ENCODE measurements at regions not wholly inside any gene's neighbourhood (a gene's known extent, or its start where the extent isn't known, plus 50 kb on each side); places are given as distances from the start of the nearest gene placed in this dataset.

GRCh38 chr5:4113426-4113825 lies 517.8 kb downstream of the IRX1 start:
- no CpG with 5 or more reads among the region's 8 CpGs for WGBS (ENCODE audit: extremely low coverage, insufficient read length, low lambda C conversion rate)
- no peak for DNase-seq
- no peaks in the 10 kb centered on the region for H3K79me2 ChIP-seq (ENCODE audit: insufficient read depth, low read length)
- H3K4me2 ChIP-seq (ENCODE audit: insufficient read depth, insufficient read length, low read length): no peak overlapping the region
- H3K4me1 Mint-ChIP-seq: peaks cover 3 to 11% of the 10 kb centered on the region in 2 experiments; a peak in 3 of 4 replicates
- H3K23me2 ChIP-seq (ENCODE audit: insufficient read length, low read depth, low read length, poor library complexity, severe bottlenecking): no peaks in the 10 kb centered on the region
- H2BK120ac ChIP-seq (ENCODE audit: low read depth, low read length, poor library complexity, severe bottlenecking): no peak overlapping the region
- no peak overlapping the region for H2AK5ac ChIP-seq (ENCODE audit: insufficient read length, low read length)
- H4K8ac ChIP-seq (replicated peaks; ENCODE audit: insufficient read length, low read depth, low read length): no peak overlapping the region
- H3K4ac ChIP-seq (ENCODE audit: low read depth, low read length): no peak overlapping the region
- H2AFZ ChIP-seq (ENCODE audit: low read length): no peak overlapping the region
- no peak overlapping the region for H4K91ac ChIP-seq (ENCODE audit: insufficient read length, low read depth, low read length)
- H3K14ac ChIP-seq (ENCODE audit: insufficient read depth, low read length): no peak overlapping the region
- H2BK20ac ChIP-seq (ENCODE audit: low read depth, low read length, poor library complexity, severe bottlenecking): no peak overlapping the region
- no peaks in the 10 kb centered on the region for H4K20me1 ChIP-seq (ENCODE audit: control insufficient read depth, insufficient read depth, insufficient read length)
- H3K18ac ChIP-seq (ENCODE audit: insufficient read length, low read depth, low read length): no peak overlapping the region
- no peak overlapping the region for H2BK15ac ChIP-seq (ENCODE audit: low read depth, low read length)
- H3K79me1 ChIP-seq (ENCODE audit: insufficient read depth, low read depth, low read length, poor library complexity, severe bottlenecking): no peaks in the 10 kb centered on the region
- H3K27me3 ChIP-seq (ENCODE audit: insufficient read depth, low read length): no peaks in the 10 kb centered on the region
- no peak overlapping the region for H2BK5ac ChIP-seq (ENCODE audit: insufficient read length, low read length)
- H3K27ac ChIP-seq (ENCODE audit: insufficient read length, low read depth, low read length): no peak overlapping the region
- no peaks in the 10 kb centered on the region for H3K9me3 Mint-ChIP-seq
- H3K4me3 Mint-ChIP-seq: no peak overlapping the region
- H3K27me3 Mint-ChIP-seq (ENCODE audit: low read depth): no peaks in the 10 kb centered on the region
- no peaks in the 10 kb centered on the region for H3K9me3 ChIP-seq (ENCODE audit: control insufficient read depth, low read depth, low read length)
- H3K23ac ChIP-seq (ENCODE audit: insufficient read length, low read depth, low read length): no peak overlapping the region
- H2BK12ac ChIP-seq (ENCODE audit: insufficient read length, low read depth, low read length): no peak overlapping the region
- H3K56ac ChIP-seq (ENCODE audit: insufficient read length, low read depth, low read length): no peak overlapping the region
- no peak overlapping the region for H4K5ac ChIP-seq (ENCODE audit: insufficient read length, low read depth, low read length)
- no peaks in the 10 kb centered on the region for H3K4me1 ChIP-seq (ENCODE audit: insufficient read depth, low read length)
- no peak overlapping the region for H3T11ph ChIP-seq (ENCODE audit: low read length)
- H3K27ac Mint-ChIP-seq: no peak overlapping the region
- no peak overlapping the region for H3K9ac ChIP-seq (ENCODE audit: extremely low read depth, insufficient read length, low read length)
- TF ChIP-seq, protein P1, sequence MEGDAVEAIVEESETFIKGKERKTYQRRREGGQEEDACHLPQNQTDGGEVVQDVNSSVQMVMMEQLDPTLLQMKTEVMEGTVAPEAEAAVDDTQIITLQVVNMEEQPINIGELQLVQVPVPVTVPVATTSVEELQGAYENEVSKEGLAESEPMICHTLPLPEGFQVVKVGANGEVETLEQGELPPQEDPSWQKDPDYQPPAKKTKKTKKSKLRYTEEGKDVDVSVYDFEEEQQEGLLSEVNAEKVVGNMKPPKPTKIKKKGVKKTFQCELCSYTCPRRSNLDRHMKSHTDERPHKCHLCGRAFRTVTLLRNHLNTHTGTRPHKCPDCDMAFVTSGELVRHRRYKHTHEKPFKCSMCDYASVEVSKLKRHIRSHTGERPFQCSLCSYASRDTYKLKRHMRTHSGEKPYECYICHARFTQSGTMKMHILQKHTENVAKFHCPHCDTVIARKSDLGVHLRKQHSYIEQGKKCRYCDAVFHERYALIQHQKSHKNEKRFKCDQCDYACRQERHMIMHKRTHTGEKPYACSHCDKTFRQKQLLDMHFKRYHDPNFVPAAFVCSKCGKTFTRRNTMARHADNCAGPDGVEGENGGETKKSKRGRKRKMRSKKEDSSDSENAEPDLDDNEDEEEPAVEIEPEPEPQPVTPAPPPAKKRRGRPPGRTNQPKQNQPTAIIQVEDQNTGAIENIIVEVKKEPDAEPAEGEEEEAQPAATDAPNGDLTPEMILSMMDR (conservative IDR thresholded peaks at IDR 0.05): no peak
- no peaks in the 10 kb centered on the region for H3K36me3 Mint-ChIP-seq (ENCODE audit: insufficient read depth in 1 of 3, low read depth in 3 of 3)

All from H9 (cell line).